Calu3 (cell line): ENCODE measurements at regions not wholly inside any gene's neighbourhood (a gene's known extent, or its start where the extent isn't known, plus 50 kb on each side); places are given as distances from the start of the nearest gene placed in this dataset.

Experiments used
- BruUV-seq: library from RNA; stranded (reverse); fragments of 400-500 nt; replicated peaks from 2 replicates; lab custom pipeline; 2021; lab: Mats Ljungman, UMichigan
- CTCF ChIA-PET: fragments of 300-600 bp; sonication (Branson Sonifier 250); formaldehyde crosslinking; loops from one replicate; lab custom pipeline; 2022; ENCODE audit warnings: antibody characterized with exemption; lab: Charles Lee
- DNase-seq: peaks from one replicate; pipeline ENCODE4 v3.0.0; 2022
- H3K27ac Mint-ChIP-seq: one replicate; pipeline ENCODE4 v1.8.0; 2022; ENCODE audit warnings: mixed read lengths; ENCODE audit not compliant: unreplicated experiment
- H3K27me3 Mint-ChIP-seq: one replicate; pipeline ENCODE4 v1.8.0; 2022; ENCODE audit warnings: mixed read lengths; ENCODE audit not compliant: unreplicated experiment
- H3K36me3 Mint-ChIP-seq: one replicate; pipeline ENCODE4 v1.8.0; 2022; ENCODE audit warnings: mild to moderate bottlenecking, moderate library complexity, mixed read lengths; ENCODE audit not compliant: insufficient read depth, unreplicated experiment
- H3K4me1 Mint-ChIP-seq: one replicate; pipeline ENCODE4 v1.8.0; 2022; ENCODE audit warnings: mild to moderate bottlenecking, low read depth, mixed read lengths; ENCODE audit not compliant: unreplicated experiment
- H3K4me3 Mint-ChIP-seq: one replicate; pipeline ENCODE4 v1.8.0; 2022; ENCODE audit warnings: mild to moderate bottlenecking, low read depth, moderate library complexity, mixed read lengths; ENCODE audit not compliant: unreplicated experiment
- H3K9me3 Mint-ChIP-seq: one replicate; pipeline ENCODE4 v1.8.0; 2022; ENCODE audit warnings: low read depth, mixed read lengths; ENCODE audit not compliant: unreplicated experiment
- CTCF ChIP-seq: fragments of 200-600 bp; IDR thresholded peaks from one replicate; pipeline ENCODE4 v1.8.0; 2022; ENCODE audit warnings: antibody characterized with exemption; ENCODE audit not compliant: unreplicated experiment
- intact Hi-C: fragments of 100-400 bp; cut with micrococcal nuclease; formaldehyde crosslinking; loops from one replicate; pipeline ENCODE4 v1.10.0; 2022; ENCODE audit not compliant: unreplicated experiment

DNA sequence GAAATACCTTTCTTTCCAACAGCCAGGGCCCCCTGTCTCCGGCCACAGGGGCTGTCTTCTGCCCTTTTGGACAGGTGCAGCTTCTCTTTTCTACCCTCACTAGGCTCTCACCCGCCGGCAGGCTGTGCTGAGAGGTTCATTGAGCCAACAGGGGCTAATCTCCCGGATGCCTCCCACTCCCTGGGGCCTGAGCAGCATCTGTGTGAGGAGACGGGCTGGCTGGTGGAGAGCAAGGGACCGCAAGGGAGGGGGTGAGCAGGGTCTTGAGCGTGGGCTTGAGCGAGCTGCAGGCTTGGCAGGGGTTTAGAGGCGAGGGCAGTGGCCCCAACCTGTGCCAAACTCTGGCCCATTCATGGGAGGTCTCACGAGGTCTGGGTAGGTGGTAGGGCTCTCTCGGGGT lies 56.5 kb upstream of the CST7 start:
- CTCF ChIA-PET: no interaction called here
- intact Hi-C loops: no loop called here
- no peaks in the 10 kb centered on the region for H3K9me3 Mint-ChIP-seq
- no TSS peak for BruUV-seq
- no peak for DNase-seq
- no peaks in the 10 kb centered on the region for H3K27me3 Mint-ChIP-seq
- TF ChIP-seq CTCF: no peak
- no peaks in the 10 kb centered on the region for H3K4me1 Mint-ChIP-seq
- H3K4me3 Mint-ChIP-seq: no peak overlapping the region
- H3K27ac Mint-ChIP-seq: no peak overlapping the region
- H3K36me3 Mint-ChIP-seq: no peaks in the 10 kb centered on the region

DNA sequence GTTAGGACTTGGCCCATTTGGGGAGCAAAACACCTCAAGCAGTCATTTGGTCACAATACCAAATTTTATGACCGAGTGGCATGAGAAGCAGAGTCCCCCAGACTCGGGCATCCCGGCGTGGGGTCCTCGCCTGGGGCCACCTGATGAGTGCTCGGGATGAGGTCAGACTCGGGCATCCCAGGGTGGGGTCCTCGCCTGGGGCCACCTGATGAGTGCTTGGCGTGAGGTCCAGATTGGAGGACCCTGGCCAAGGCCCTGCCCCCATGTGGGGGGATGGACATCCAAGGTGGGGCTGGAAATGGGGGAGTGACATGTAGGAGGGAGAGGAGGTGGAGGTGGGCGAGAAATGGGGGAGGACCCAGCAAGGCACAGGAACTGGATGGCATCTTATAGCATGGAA lies 56.1 kb upstream of the CST7 start:
- CTCF ChIA-PET: no interaction called here
- no peak for DNase-seq
- no TSS peak for BruUV-seq

GRCh38 chr20:24894488-24894887 lies 54.6 kb upstream of the CST7 start:
- Mint-ChIP-seq H3K4me3 (no peak overlapping the region), H3K27ac (no peak overlapping the region), H3K9me3 (no peaks in the 10 kb centered on the region), H3K4me1 (no peaks in the 10 kb centered on the region), H3K27me3 (peaks cover 14% of the 10 kb centered on the region), H3K36me3 (no peaks in the 10 kb centered on the region)
- TF ChIP-seq CTCF: no peak
- intact Hi-C loops: no loop called here
- BruUV-seq: no TSS peak
- DNase-seq: no peak
- CTCF ChIA-PET: no interaction called here

More for the DNA sequence above, 56.1 kb upstream of the CST7 start:
- no peaks in the 10 kb centered on the region for H3K4me1 Mint-ChIP-seq
- no peaks in the 10 kb centered on the region for H3K9me3 Mint-ChIP-seq
- H3K4me3 Mint-ChIP-seq: no peak overlapping the region
- no peak for TF ChIP-seq CTCF
- H3K27ac Mint-ChIP-seq: no peak overlapping the region
- no peaks in the 10 kb centered on the region for H3K27me3 Mint-ChIP-seq
- intact Hi-C loops: no loop called here
- H3K36me3 Mint-ChIP-seq: no peaks in the 10 kb centered on the region

- DNase-seq: no peak
These were observed 54.1 kb upstream of the CST7 start for GRCh38 chr20:24894967-24895366.

More at GRCh38 chr20:24894967-24895366, 54.1 kb upstream of the CST7 start:
- Mint-ChIP-seq H3K27me3 (peaks cover 18% of the 10 kb centered on the region), H3K4me3 (no peak overlapping the region), H3K4me1 (no peaks in the 10 kb centered on the region), H3K36me3 (no peaks in the 10 kb centered on the region), H3K9me3 (no peaks in the 10 kb centered on the region), H3K27ac (no peak overlapping the region)
- intact Hi-C loops: no loop called here
- CTCF ChIA-PET: no interaction called here
- TF ChIP-seq CTCF: no peak
- BruUV-seq: no TSS peak
